HG03432 (cell line): ENCODE measurements at regions not wholly inside any gene's neighbourhood (a gene's known extent, or its start where the extent isn't known, plus 50 kb on each side); places are given as distances from the start of the nearest gene placed in this dataset.

ENCODE experiments used
- ATAC-seq: cut with Tn5 transposase; IDR thresholded peaks from one replicate; pipeline ENCODE4 v1.9.1; 2021; ENCODE audit warnings: mild to moderate bottlenecking, moderate library complexity; ENCODE audit not compliant: unreplicated experiment

DNA sequence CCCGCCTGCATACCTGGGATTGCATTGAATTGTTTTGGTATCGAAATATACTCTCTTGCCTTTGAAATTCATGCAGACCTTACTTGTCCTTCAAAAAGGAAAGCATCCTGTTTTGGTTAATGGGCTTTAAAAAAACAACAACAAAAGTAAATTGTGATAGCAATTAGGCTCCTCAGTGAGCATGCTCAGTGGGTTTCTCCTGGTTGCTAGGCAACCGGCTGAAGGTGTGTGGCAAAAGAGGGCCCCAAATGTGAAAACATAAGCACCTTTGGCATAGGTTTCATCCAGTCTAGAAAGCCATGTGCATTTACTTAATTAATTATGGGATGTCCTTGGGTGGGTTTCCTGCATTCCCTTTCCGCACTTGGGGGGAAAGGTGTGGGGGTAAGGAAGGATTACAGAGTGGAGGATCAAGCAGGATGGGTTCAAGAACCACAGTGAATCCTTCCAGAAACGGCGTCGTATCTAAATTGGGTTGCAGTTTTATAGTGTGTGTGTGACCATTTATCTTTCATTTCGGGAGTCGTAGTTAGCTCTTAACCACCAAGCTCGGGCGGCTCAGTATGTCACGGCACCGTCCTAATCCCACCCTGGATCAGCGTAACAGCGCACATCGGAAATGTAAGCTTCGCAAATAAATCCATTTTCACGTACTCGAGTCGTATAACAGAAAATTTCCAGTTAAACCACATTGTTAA, 274.9 kb upstream of the TCF4 start:
- no peak for ATAC-seq

- no peak for ATAC-seq
Observed at GRCh38 chr18:55861266-55861665, 273.3 kb upstream of the TCF4 start.

DNA sequence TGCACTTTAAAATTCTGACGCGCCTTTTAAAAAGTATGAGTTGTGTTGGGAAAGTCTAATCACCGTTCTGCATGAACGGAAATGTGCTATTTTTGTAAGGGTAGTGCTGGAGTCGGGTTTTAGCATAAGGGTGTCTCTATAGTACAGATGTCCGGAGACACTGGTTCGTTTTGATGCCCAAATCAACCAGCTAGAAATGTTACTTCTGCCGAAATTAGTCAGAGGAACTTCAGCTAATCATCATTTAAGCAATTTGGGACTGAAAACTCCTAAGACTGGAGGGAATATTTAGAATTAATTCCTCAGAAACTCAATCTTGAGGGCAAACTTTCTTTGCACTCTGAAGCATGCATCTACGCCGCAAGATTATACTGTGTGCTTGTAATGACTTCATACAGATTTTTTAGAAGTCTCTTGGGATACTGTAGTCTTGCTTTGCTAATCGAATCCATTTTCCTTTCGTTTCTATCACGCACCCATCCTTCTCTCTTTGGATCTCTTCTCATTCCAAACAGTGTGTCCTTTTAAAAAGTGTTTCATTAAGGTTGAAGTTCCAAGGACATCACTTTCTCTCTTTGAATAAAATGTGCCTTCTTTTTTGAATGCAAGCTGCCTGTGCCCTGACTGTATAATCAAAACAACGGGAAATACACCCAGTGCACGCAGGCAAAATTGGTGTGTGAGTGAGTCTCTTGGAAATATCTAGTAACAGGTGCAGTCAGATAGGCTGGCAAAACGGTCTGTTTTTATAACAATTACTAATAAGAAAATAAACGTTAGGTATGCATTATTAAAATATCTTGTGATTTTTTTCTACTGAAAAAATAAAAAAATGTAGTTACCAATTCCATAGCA, 270.9 kb upstream of the TCF4 start:
- ATAC-seq: no peak

DNA sequence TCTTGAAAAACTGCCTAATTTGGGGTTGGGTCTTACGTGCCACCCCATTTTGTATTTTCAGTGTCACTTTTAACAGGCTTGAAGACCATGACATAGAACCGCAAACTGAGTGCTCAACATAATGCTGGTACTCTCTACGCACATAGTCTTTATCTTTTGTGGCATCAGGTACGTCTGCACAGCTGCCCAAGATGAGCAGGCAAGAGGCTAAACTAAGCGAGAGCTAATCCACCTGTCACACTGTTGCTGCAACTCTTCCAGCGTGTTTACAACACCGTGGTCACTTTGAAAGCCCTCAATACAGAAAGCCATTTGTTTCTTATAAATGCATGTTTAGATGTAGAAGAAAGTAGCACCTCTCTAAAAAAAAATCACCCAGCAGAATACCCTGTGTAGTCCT, 270.0 kb upstream of the TCF4 start:
- ATAC-seq: no peak

GRCh38 chr18:55857409-55857808, 269.4 kb upstream of the TCF4 start:
- ATAC-seq: no peak

GRCh38 chr18:55856679-55857078, 268.7 kb upstream of the TCF4 start:
- ATAC-seq: no peak

- ATAC-seq: no peak
Observed at GRCh38 chr18:55856229-55856628, 268.2 kb upstream of the TCF4 start.

DNA sequence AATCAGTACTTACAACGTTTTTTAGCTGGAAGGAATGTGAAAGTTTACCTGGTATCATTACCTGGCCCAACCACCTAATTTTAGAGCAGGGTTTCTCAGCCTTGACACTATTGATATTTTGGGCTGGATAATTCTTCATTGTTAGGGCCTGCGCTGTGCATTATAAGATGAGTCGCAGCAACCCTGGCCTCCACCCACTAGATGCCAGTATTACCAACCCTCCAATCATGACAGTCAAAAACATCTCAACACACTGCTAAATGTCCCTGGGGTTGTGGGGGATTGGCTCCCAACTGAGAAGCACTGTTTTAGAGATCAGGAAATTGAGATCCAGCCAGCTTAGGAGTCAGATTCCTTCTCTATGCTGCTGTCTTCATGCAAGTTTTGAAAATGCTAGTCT, 265.3 kb upstream of the TCF4 start:
- no peak for ATAC-seq

- ATAC-seq: no peak
Observed at GRCh38 chr18:55850904-55851303, 262.9 kb upstream of the TCF4 start.

- no peak for ATAC-seq
Observed at GRCh38 chr18:55849391-55849790, 261.4 kb upstream of the TCF4 start.

DNA sequence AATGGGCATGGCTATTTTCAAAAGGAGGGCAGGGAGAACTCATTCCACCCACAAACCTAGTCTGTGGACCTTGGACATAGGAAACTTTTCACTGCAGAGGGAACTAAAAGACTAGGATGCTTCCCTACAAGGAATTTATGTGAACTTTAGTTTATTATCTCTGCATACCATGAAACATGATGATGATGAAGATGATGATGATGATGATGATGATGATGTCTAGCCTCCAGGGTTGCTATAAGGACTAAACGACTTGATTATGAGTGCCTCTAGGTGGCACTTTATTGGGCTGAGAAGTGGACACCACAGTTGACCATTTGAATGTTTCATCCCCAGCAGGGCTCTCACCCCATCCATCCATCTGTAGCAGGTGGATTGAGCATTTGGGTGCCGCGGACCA, 260.0 kb upstream of the TCF4 start:
- ATAC-seq: no peak

- no peak for ATAC-seq
Observed at GRCh38 chr18:55845221-55845620, 257.2 kb upstream of the TCF4 start.

DNA sequence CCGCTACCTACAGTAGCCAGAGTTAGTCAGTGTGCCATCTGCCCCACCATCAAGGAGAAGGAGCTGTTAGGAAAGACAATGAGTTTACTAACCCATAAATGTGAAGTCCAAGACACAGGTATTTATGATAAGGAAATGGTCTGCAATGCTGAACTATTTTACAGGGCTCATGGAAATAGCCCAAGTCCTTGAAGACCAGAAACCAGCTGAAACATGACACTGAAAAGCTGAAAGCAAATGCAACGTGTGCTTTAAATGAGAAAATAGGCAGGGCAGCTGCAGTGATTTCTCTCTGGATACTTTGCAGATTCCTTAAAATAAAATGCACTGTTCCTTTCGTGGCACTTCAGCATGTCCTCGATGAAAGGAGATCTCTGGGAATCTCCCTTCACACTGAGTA, 256.4 kb upstream of the TCF4 start:
- no peak for ATAC-seq

- ATAC-seq: no peak
Observed at GRCh38 chr18:55841314-55841713, 253.3 kb upstream of the TCF4 start.

DNA sequence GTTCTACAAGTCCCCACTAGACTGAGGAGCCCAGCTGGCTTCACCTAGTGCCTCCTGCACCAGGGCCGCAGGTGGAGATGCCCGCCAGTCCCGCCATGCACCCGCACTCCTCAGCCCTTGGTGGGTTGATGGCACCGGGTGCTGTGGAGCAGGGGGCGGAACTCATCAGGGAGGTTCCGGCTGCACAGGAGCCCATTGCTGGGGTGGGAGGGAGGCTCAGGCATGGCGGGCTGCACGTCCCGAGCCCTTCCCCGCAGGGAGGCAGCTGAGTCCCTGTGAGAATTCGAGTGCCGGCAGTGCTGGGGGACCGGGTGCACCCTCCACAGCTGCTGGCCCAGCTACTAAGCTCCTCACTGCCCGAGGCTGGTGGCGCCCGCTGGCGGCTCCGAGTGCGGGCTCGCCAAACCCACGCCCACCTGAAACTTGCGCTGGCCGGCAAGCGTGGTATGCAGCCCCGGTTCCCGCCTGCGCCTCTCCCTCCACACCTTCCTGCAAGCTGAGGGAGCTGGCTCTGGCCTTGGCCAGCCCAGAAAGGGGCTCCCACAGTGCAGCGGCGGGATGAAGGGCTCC, 252.7 kb upstream of the TCF4 start:
- no peak for ATAC-seq

DNA sequence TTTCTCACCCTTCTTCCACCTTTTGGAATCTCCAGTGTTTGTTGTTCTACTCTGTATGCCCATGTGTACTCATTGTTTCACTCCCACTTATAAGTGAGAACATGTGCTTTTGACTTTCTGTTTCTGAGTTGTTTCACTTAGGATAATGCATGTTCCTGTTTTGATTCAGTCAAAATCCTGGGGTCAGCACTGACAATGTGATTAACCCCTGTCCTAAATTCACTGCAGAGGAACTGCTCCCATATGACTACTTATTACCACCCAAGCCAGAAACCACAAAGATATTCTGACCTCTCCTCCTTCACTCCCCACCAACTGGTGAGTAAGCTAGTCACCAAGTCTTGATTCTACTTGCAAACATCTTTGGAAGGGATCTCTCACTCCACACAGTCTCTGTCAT, 251.4 kb upstream of the TCF4 start:
- ATAC-seq: no peak

DNA sequence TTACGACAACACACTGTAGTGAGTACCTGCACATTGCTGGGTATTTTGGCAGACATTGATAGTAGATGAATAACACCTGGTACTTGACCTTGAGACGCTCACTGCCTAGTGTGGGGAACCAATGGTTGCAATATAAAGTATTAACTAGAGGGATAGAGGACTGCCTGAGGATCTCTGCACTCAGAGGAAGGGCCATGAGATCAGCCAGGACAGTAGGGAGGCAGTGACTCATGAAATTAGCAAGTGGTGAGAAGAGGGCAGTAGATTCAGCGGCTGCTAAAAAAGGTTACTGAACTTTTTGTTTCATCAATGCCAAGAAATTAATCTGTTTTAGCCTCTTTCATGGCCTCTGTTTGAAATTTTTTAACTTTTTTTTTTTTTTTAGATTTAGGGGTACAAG, 250.8 kb upstream of the TCF4 start:
- no peak for ATAC-seq

GRCh38 chr18:55838319-55838718, 250.3 kb upstream of the TCF4 start:
- ATAC-seq: no peak

DNA sequence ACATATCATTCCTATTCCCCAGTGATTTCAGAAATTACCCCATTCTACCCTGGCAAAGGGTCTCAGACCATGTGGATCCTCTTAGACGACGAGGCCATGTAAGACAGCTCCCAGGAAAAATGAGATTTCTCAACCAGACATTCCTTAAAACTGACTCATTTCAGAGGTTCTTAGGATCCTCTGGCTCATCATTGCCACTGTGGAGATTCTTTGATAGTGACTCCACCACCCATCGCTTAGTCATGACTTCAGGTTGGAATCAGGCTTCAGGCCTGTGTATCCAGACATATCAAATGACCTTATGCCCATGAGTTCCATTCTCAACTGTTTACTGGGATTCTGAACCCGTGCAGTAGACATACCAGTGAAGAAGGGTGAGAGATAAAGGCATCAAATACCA, 245.6 kb upstream of the TCF4 start:
- no peak for ATAC-seq

DNA sequence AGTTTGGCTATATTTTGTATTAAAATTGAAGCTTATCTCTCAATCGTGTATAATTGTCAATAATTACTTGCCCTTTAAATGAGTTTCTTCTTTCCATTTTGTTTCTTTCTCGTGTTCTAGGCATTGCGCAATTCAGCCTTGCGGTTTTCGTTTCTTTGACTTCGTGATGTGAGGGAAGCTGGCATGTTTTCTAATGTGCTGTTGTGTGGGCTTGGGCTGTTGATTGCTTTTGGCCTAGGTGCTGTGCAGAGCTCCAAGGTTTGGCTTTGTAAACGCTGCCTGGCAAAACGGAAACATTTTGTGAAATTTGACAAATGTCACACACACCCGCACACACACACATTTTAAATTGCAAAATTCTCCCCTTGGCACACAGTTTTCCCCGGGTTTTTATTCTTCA, 242.6 kb upstream of the TCF4 start:
- ATAC-seq: no peak

DNA sequence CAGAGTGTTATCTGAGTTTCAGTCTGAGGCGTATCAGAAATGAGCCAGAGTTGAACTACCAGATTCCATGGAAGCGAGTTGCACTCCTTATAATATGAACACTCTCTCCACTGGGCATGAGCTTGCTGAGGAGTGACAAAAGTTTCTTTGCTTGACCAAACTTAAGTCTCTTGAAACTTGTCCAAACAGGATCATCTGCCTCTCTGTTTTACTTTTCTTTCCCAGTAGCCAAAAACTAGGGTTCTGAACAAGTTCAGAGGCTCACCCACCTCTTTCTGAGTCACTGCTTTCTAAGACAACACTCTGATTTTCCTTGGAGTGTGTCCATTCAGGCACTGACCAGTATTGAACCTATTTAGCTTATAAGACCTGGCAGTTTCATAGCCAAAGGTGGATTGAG, 233.2 kb upstream of the TCF4 start:
- no peak for ATAC-seq

- ATAC-seq: no peak
Observed at GRCh38 chr18:55819448-55819847, 231.5 kb upstream of the TCF4 start.
